ENCODE measurements at regions not wholly inside any gene's neighbourhood (a gene's known extent, or its start where the extent isn't known, plus 50 kb on each side); places are given as distances from the start of the nearest gene placed in this dataset.

DNA sequence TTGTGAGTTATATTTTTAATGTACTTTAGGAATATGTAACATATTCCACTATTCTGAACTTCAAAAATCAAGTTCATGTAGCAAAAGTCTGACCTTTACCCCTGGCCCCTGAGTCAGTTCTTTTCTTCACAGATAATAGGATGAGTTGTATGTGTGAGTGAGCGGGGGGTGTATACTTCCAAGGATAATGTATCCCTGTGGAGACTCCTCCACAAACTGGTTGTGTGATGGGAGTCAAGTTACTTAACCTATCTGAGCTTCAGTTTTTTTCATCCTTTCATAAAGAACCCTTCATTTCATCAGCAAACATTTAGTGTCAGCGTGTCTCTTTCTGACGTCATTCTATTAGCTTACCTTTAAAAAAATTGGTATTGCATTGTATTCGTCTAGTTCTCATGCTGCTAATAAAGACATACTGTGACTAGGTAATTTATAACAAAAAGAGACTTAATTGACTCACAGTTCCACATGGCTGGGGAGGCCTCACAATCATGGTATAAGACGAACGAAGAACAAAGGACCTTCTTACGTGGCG is 288.1 kb upstream of the GPC6 start:
- no peak for DNase-seq

DNA sequence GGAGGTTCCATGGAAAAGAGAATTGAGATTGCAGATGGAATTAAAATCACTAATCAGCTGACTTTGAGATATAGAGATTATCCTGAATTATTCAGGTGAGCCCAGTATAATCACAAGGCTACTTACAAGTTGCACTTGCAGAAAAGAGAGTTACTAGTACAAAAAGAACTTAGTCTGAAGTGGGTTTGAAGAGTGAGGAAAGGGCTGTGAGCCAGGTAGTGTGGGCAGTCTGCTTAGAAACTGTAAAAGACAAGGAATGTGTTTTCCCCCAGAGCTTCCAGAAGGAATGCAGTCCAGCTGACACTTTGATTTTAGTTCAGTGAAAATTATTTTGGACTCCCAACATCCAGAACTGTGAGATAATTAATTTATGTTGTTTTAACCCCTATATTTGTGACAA is 285.4 kb upstream of the GPC6 start:
- DNase-seq: no peak

DNA sequence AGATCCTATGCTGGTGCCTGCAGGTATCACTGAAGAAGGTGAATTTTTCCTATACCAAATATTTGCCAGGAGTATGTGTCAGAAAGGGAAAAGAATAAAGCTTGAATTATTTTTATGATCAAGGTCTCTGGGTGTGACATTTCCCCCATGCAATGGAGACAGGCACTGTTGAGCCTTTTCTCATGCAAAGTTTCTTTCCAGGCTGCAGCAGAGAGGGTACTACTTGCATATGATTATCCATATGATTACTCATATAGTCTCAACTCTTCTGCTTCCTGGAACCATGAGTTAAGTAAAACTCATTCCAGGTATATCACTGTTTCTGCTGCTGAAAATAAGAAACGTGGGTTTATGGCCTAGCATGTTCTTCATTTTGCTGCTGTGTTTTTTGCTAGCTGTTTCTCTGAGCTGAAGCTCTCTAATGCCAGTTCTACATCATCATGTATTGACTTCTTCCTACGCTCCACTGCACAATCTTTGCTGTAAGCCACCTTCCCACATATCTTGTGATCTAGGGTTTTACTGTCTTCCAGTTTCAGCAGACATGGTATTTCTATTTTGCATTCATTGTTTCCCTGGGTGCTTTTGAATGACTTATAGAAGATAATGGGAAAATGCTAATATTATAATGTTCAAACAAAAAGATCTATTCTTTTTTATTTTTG is 278.7 kb upstream of the GPC6 start:
- DNase-seq: no peak

DNA sequence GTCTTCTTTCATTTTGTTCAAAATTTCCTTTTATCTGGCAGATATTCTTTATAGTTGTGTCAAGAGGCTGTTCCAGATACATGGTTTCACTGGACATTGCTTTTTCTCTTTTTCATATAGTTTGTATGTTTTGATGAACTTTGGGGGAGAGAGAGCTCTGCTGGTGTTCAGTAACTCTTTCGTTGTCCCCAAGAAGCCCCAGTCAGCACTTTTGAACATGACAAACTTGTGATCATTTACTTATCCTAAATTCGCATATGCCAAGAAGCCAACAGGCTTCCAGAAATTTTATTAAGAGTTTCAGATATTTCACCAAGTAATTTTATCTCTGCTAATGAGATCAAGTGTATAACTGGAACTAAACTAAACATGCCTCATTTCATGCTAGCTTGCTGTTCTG is 275.8 kb upstream of the GPC6 start:
- no peak for DNase-seq

DNA sequence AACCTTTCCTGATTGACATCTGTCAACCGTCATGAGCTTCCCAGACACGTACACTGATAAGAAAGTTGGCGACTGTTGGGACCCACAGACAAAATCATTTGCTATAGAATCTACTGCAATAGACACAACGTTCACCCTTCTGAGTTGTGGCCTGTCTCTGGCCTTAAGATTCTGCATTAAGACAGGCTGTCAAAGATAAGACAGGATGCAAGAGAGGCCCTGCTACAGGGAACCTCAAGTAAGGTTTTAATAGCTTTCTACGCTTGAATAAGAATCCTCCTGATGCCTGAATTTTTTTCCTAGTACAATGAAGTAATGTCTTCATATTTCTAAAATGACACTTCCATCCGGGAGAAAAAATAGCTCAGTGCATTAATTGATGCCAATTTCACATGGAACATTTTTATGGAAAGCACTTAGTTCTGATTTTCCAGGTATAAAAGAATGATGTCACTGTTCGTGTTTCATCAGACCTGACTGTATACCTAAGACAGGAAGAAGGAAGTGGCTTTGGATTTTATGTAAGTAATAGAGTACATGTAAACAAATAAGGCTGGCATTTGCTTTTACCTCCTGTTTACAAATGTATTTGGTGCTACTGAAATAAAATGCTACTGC is 275.2 kb upstream of the GPC6 start:
- no peak for DNase-seq

DNA sequence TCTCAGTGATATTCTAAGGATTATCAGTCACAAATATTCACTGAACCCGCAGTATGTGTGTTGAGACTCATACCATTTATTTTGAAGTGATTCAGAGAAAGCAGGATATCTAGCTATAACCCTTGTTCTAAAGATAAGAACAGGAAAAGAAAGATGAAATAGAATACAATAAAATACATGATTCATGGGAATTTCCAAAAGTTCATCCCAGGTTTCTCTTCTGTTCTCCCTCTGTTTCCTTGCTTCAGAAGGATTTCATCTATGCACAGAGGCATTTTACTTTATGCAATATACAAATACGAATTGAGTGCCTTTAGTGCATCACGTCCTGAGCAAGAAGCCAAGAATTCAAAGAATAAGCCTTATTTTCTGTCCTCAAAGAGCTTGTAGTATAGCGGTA is 274.4 kb upstream of the GPC6 start:
- no peak for DNase-seq

DNA sequence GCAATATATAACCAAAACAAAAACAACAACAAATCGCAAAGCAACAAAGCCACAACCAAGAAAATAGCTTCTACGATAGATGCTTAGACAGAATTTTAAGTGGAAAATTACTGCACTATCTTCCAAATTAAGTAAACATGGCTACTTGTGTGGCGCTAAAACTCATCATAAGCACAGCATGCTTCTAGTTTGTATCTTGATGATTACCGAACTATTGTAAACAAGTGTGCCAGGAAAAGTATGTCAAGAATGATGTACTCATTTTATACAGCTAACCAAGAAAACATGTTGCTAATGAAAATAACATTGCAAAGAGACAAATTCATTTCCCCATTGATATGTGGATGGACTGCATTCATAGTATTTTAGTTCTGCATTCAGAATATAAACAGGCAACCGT is 271.9 kb upstream of the GPC6 start:
- DNase-seq: no peak

DNA sequence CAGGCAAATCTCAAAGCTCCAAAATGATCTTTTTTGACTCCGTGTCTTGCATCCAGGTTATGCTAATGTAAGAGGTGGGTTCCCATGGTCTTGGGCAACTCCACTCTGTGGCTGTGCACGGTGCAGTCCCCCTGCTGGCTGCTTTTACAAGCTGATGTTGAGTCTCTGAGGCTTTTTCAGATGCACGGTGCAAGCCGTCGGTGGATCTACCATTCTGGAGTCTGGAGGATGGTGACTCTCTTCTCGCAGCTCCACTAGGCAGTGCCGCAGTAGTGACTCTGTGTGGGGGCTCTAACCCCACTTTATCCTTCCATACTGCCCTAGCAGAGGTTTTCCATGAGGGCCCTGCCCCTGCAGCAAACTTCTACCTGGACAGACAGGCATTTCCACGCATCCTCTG is 266.8 kb upstream of the GPC6 start:
- DNase-seq: no peak

DNA sequence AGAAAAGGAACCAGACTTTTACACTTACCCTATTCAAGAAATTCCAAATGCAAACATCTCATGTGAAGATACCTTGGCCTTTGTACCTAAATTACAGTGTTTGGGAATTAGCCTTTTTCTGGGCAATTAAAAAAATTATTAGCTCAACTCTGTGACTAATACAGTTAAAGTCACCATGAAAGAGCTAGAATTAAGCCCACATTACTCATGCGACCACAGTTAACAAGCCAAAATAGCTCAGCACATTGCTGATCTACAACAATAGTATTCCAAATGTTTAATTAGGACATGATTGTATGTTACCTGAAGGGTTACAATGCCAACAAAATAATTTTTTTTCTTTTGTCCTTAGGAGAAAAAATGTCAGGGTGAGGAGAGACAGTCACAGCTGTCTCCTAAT is 263.6 kb upstream of the GPC6 start:
- DNase-seq: no peak

DNA sequence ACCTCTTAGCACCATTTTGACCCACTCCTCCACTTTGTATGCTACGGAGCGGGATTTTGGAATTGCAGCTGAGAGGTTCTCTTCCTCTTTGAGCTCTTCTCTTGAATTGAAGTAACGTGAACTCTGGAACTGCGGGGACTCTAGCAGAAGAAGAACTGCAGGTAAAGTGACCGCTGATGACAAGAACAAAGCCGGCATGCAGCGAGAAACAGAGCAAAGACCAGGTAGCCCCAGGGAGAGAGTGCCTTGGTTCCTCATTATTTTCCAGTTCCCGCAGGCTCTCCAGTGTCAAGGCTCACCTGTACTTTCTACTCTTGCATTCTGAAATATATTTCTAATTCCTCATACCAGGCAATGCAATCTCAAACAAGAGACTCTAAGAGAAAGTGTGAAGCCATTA is 260.3 kb upstream of the GPC6 start:
- no peak for DNase-seq

DNA sequence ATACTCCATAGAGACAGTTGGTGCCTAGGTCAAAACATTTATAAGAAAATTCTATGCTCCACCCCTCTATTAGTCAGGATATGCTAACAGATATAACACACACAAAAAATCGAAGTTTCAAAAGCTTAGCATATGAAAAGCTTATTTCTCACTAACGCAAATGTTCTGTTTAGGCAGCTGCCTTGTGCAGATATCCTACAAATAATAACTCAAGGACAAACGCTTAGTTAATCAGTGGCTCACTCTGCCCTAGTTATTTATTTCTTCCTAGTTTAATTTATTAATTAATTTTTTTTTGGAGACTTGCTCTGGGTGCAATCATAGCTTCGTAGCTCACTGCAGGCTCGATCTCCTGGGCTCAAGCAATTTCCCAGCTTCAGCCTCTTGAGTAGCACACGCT is 259.7 kb upstream of the GPC6 start:
- no peak for DNase-seq

DNA sequence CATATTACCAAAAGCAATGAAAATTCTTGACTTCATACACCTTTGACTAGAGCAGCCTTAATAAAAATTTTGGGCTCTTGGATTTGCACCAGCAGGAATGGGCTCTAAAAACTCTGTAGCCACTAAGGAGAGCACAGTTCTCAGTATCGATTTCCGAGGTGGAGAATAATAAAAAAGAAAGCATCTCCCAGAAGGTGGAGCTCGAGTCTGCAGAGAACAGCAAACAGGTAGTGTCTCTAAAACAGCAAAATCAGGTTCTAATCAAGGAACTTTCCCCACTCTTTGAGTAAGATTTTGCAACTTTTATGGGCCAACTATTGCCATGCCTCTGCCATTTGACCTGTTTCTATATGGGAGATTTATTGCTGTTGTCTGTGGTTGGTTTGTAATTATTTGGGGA is 258.7 kb upstream of the GPC6 start:
- DNase-seq: no peak

DNA sequence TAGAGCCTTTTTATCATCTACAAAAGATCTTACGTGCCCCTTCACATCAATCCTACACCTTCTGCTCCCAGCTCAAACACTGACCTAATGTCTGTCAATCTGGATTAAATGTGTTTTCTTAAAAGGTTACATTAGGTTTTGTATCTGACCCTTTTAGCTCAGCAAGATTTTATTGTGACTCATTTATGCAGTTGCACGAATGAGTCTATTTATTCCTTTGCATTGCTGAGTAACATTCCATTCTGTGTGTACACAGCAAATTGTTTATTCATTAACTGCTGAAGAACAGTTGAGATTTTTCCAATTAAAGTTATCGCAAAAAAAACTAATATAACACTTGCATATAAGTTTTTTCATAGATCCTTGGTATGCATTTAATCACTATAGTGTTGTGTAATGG is 253.9 kb upstream of the GPC6 start:
- no peak for DNase-seq

DNA sequence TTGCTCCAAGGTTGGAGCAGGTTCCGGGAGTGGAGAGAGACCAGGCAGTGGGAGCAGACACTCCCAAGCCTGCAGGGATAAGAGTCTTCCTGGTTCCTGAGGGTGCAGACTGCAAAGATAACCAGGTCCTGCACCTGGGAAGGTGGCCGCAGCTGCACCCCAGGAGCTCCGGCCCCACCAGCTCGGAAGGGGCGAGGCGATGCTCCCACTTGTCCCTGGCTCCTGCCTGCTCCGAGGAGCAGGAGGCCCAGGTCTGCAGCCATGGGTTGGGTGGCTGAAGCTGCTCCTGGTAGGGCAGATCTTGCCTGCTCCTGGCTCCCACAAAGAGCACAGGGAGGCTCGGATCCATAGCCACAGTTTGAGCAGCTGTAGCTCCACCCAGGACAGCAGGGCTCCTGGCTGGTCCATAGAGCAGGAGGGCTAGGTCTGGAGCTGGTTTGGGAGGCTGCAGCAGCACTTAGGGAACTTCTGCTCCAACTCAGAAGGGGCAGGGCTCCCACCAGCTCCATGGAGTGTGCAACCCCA is 251.6 kb upstream of the GPC6 start:
- no peak for DNase-seq

DNA sequence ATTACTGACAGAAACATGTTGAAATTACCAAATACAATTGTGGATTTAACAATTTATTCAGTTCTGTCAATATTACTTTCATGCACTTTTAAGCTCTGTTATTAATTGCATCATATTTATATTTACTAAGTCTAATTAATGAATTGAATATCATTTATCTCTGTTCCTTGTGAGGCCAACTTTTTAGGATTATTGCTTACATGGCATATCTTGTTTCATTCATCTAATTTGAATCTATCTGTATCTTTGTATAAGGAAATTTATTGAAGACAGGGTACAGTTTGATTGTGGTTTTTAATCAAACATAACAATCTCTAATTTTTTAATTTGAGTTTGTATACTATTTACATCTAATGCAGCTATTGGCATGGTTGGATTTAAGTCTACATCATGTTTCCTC is 249.9 kb upstream of the GPC6 start:
- DNase-seq: no peak

DNA sequence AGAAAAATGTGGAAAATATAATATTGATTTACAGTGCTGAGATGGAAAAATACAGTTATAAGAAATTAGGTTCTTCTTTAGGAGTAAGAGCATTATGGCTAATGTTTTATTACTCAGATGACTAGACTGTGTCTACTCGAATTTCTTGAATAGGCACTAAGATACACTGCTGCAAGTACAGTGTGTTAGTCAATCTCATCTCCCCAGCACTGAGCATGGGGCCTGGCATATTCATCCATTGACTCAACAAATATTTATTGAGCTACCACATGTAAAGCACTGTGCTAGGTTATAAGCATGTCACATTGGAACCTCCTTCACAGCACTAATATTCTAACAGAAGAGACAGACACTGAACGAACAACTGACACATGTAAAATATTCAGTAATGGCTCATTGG is 242.5 kb upstream of the GPC6 start:
- DNase-seq: no peak

DNA sequence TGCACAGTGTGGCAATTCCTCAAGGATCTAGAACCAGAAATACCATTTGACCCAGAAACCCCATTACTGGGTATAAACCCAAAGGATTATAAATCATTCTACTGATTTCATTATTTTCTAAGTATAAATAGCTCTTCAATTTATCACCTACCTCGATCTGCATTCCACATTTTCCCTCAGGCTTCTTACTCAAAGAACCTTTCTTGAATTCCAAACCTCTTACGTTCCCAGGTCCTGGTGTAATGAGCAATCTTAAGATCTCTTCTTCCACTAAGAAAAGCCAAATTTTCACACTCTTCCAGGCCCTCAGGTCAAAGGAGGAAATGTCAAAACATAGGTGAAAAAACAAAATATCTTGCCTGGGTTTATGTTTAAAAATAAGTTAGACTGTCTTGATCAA is 237.3 kb upstream of the GPC6 start:
- no peak for DNase-seq

DNA sequence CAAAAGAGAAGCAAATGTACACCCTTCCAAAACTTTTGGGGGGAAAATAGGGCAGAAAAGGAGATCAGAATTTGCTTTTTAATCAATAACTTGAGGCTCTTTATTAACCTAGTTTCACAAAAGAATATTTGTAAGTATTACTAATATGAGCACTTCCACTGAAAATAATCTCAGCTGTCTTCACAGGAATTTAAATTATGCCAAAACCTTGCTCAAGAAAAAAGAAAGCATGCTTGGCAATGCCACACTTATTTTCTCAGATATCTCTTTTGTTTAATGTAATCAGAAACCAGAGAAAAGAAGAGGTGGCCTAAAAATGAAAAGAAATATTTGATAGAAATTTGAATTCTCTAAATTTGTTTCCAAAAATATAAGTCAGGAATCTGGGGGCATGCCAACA is 234.9 kb upstream of the GPC6 start:
- no peak for DNase-seq

DNA sequence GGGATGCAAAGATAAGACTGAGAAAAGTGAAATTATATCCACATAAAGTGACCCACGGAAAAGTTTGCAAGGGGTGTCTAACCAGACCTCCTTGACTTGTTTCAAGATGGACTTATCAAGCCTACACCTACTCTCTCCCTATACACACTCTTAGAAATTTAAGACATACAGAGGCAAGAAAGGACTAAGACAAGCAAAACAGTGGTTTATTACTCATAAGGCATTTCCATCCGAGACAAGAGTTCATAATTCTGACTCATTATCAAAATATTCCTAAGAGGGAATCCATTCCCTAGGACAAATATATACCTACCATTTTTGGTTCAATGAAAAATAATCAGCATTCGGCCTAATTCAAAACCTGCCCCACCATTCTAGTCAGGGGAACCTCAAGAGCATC is 232.6 kb upstream of the GPC6 start:
- DNase-seq: no peak

DNA sequence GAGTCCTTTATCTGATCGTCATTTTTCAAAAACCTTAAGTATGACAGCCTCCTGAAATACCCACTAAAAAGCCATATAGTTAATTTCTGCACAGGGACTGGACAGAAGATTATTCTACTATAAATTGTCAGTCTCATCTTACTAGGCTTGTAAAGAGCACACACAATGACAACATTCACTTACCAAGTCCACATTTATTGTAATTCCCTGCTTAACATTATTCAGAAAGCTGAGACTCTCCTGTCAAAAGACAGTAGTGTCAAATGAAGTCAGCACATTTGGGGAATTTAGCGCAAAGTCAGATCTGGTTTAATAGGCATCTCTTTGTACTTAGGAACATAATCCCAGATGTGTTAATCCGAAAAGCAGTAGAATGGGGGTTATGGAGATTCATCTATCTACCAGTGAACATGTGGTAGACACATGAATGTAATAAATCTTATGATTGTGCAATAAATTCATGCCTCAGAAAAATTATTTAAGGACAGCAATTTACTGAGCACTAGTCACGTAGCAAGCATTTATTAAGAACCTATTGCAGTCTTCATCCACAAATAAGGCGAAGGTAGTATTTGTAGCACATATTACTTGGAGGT is 224.6 kb upstream of the GPC6 start:
- DNase-seq: no peak

DNA sequence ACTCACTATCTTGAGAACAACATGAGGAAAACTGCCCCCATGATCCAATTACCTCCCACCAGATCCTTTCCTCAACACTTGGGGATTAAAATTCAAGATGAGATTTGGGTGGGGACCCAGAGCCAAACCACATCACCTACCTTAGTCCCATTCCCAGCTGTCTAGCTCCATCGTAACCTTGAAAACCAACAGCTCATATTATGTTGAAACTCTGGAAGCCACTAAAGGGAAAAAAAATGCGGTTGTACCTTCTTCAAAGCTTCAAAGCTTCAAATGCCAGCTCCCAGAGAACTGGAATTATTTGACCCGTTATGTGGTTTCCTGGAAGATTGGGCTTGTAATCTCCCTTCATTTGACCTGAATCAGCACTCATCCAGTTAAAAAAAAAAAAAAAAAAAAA is 223.1 kb upstream of the GPC6 start:
- no peak for DNase-seq

DNA sequence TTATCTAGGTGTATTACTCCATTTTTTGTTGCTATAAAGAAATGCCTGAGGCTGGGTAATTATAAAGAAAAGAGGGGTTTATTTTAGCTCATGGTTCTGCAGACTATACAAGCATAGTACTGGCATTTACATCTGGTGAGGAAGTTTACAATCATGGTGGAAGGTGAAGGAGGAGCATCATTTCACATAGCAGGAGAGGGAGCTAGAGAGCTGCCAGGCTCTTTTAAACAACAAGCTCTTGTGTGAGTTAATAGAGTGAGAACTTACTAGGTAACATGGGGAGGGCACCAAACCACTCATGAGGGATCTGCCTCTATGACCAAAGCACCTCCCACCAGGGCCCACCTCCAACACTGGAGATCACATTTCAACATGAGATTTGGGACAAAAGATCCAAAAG is 221.7 kb upstream of the GPC6 start:
- DNase-seq: no peak

DNA sequence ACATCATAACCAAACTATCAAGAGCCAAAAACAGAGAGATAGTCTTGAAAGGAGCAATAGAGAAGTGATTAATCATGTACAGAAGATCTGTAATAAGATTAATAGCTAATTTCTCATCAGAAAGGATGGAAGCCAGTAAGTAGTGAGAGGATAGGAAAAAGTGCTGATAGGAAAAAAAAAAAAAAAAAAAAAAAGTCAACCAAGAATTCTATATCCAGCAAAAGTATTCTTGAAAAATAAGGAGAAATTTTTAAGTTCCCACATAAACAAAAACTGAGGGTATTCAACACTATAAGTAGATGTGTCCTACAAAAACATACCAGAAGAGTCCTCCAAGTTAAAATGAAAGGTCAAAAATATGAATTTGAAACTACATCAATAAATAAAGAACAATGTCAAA is 218.7 kb upstream of the GPC6 start:
- no peak for DNase-seq

DNA sequence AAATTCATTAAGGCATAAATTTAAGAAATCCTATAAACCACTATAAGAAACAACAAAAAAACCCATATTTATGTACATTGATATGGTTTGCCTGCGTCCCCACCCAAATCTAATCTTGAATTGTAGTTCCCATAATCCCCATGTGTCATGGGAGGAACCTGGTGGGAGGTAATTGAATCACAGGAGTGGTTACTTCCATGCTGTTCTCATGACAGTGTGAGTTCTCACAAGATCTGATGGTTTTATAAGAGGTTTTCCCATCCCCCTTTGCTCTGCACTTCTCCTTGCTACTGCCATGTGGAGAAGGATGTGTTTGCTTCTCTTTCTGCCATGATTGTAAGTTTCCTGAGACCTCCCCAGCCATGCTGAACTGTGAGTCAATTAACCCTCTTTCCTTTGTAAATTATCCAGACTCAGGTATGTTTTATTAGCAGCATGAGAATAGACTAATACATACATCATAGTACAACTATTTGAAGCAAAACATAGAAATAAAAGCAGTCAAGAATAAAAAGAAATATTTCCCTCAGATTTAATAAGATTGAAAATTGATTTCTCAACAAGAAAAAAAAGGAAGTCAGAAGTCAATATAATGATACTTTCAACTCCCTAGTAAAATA is 209.0 kb upstream of the GPC6 start:
- no peak for DNase-seq

Measured in NCI-H446 (cell line).